NCI-H460 (cell line): ENCODE measurements at regions not wholly inside any gene's neighbourhood (a gene's known extent, or its start where the extent isn't known, plus 50 kb on each side); places are given as distances from the start of the nearest gene placed in this dataset.

Source experiments
- DNase-seq: peaks from one replicate; pipeline ENCODE4 v3.0.0-alpha.2; 2016; ENCODE audit warnings: low read depth; ENCODE audit errors: extremely low read depth

DNA sequence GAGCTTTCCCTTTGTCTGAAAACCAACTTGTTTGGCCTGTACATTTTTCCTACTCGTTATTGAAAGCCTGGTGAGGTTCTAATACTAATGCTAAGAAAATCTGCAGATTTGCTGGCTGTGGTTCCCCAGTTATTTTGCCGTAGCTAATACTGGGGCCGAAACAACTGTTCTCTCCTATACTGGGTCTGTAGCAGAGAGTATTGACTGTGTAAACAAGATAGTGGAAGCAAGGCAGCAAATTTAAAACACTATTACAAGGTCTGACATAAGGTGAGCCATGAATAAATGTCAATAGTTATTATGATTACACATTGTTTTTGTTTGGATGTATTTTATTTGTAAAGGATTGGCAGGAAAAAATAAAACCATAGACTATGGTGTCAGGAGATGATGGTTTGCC, 1244.0 kb downstream of the AACS start:
- DNase-seq, result no peak

GRCh38 chr12:126312457-126312856, 1247.2 kb downstream of the AACS start:
- no peak for DNase-seq

DNA sequence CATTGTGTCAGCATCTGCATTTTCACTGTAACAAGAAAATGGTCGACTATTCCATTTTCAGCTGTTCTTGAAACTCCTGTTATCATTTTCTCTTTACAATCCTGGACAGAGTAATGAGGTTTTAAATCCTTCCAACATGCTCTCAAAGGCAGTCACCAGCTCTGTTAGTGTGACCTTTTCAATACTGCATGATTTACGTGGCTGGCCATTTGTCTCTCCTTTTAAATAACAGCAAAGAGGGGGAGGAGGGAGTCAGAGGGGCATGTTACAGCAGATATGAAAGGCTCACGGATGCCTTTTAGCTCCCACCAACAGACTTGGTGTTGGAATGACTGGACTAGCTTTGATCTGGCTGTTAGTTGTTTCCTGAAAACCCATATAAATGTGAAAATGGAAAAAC, 1251.2 kb downstream of the AACS start:
- DNase-seq, result no peak

GRCh38 chr12:126337556-126338441, 1272.6 kb downstream of the AACS start:
- DNase-seq, result peak; percentile 79

- peak; percentile 33 for DNase-seq
Observed at GRCh38 chr12:126342866-126343265, 1277.6 kb downstream of the AACS start.

DNA sequence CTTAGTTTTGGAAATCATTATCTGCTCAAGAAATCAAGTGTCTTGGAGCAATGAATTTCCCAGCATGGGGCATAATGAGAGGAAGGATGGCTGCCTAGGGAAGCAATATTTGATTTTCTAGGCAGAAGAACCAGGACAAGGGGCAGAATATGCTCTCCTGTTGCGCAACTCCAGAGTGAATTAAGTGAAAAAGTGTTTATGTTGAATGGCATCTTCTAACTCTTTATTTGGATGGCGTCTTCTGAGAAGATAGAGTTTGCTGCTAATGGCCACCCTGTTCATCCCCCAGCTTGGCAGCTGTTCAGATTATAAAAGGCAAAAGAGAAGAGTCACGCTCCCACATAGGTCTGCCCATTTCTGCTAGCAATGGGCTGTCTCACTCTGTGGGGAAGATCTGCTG, 1278.1 kb downstream of the AACS start:
- peak; percentile 33 for DNase-seq

- DNase-seq, result no peak
Observed at GRCh38 chr12:126346087-126346486, 1280.9 kb downstream of the AACS start.

DNA sequence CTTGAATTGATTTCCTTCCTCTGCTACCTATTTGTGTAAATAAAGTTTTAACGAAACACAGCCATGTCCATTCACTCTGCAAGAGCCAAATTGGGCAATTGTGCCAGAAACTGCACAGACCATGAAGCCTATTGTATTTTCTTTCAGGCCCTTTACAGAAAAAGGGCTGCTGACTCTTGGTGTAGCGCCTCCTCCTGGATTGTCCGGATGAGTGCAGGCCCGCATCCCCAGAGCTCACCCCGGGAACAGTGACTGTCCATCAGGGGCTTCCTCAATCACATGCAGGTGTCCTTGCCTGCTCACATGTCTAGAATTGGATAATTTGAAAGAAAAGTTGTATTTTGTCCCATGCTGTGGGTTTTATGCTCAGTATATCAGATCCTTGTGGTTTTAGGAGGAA, 1282.2 kb downstream of the AACS start:
- no peak for DNase-seq

- no peak for DNase-seq
Observed at GRCh38 chr12:126349383-126349782, 1284.1 kb downstream of the AACS start.

DNA sequence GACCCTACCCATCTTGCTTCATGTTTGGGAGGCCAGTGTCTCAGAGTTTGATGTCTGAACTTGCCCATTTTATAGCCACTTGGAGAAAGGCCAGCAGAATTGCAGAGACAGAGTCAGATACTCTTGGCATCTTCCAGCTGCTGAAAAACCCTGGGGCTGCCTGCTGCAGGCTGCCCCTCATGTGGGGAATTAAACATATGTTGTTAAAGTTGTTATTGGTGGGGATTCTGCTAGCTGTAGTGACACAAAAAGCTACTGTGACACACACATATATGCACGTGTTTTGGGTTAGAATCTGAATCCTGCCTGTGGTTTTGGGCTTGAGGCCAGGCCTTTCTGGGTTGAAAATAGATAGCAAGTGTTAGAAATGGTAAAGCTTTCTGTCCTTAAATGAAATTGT, 1288.4 kb downstream of the AACS start:
- no peak for DNase-seq

DNA sequence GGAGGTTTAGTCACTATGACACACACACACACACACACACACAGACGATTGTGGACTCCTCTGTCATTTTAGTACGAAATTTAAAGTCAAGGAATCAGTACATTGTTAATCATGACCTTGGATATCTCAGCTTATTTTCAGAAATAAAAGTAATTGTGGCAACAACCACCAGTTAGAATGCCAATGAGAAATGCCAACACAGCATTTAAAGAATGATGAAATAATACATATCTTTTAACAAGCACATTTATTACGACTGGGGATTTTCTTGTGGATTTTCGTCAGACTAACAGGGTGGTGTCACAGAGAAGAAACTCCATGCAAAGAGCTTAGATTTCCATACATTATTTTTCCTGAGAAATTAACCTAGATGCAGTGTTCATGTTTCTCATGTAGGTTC, 1289.4 kb downstream of the AACS start:
- no peak for DNase-seq

DNA sequence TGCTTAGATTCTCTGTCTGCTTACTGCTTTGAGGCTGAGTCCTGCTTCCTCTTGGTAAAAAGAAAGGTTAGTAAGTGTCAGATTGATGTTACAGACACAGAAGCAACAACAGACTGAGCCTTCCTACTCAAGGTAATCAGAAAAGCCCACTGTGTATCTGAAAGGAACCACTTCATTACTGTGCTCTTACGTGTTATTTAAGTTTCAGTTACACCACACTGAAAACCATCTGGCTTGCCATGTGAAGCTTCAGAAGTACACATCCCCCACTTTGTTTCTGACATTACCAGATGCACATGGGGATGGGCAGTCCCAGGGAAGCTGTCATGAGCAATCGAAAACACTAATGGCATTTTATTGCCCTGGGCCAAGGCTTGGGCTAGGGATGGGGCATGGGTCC, 1290.1 kb downstream of the AACS start:
- no peak for DNase-seq

DNA sequence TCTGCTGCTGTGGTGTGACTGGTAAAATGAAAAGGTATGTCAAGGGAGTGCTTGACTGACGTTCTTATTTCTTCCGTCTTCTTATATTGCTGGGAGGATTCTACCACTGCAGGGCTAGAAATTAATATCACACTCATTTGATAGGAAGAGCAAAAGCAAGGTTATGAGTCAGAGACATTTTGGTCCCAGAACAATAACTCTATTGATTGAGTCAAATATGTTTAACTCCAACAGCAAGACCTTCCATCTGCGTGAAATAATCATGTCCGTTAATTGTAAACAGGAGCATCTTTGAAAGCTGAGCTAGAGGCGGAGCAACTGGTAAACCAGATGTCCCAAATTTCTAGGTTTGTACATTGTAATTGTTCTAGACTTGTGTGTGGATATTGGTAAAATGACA, 1293.6 kb downstream of the AACS start:
- DNase-seq, result peak; percentile 84

DNA sequence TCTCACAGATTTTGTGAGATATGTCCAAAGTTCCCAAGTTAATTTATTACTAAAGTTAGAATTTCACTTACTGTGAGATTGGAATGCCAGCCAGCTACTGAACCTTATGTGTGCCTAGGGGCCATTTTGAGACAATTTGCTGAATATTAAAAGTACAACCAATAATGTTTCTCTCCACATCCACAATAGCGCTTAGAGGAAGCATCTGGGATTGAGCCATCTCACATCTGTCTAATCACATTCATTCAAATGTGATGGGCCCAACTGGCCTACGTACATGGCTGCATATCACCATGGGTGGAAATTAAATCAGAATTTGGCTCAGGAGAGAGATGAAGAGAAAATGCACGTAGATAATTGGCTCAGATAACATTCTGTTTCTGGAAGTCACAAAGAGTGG, 1294.0 kb downstream of the AACS start:
- DNase-seq, result no peak

DNA sequence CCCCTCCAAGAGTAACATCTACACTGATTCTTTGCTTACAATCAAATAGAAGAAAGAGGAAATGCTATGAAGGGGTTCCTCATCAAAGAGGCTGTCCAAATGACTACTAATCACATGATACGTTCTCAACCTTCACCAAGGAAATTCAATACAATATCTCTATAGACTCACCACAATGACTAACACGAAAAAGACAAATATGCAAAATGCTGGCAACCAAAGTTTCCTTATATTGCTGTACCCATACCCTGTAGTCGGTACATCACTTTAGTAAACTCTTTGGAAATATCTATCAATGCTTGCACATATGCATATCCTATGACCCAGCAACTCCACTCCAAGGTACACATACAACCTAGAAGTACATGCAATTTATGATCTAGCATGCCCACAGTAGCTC, 1296.6 kb downstream of the AACS start:
- DNase-seq, result no peak

- DNase-seq, result no peak
Observed at GRCh38 chr12:126362493-126362892, 1297.3 kb downstream of the AACS start.

GRCh38 chr12:126362964-126363363, 1297.7 kb downstream of the AACS start:
- DNase-seq, result no peak

DNA sequence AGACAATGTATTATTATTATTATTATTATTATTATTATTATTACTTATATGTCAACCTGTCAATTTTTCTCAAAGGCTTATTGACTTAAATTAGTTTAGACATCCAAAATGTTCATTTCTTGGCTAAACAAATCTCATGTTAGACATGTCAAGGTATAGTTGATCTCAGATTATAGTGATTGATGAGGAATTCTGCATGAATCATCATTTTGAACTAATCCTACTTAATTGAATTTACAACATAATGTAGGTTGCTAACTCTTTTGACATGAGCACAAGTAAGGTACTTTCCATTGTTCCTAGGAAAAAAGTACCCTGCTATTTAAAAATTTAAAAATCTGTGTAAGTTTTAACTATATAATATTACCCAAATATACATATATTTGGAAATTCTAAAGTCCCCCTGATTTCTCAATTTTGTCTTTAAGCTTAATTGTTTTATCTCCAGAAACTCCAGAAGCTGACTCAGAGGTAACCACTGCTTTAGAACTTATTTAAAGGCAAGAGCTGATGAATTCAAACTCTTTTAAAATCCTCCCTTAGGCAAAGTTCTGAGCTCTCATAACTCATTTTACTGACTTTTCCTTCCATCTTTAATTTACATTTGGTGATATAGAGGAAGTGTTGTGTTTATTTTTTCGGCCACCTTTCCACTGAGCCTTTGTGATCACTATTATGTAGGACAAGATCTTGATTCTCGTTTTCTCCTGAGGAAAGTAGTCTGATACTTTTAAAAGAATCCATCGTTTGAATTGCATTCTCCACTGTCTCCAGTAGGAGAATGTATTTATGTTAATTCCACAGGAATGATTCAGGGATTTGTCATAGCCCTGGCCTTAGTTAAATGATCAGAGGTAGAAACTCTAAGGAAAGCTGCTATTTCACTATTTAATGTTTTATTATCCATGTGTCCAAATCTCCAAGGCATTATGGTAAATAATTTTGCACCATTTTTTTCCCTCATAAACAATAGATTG, 1304.5 kb downstream of the AACS start:
- DNase-seq, result peak; percentile 43

GRCh38 chr12:126383506-126383905, 1318.3 kb downstream of the AACS start:
- DNase-seq, result no peak

DNA sequence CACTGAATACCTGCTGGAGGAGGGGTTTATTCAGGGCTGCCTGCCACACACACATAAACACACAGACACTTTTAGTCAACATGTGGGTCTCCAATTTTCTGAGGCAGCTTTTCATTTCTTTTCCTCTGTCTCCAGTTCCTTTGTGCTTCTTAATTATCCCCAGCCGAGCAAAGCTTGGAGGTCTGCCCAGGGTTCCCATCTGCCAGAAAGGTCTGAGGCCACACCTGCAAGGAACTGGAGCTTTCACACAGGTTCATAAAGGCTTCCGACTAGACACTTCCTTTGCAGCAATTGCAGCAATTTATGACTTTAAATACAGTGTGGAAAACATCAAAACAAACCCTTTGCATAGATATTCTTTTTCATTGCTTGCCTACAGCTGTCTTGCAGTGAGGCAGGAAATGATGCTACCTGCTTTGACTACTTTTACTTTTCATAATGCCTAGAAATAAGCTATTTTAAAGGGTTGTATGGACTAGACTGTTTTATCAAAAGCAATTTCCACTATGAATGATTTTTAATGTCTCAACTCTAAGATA, 1318.9 kb downstream of the AACS start:
- no peak for DNase-seq

DNA sequence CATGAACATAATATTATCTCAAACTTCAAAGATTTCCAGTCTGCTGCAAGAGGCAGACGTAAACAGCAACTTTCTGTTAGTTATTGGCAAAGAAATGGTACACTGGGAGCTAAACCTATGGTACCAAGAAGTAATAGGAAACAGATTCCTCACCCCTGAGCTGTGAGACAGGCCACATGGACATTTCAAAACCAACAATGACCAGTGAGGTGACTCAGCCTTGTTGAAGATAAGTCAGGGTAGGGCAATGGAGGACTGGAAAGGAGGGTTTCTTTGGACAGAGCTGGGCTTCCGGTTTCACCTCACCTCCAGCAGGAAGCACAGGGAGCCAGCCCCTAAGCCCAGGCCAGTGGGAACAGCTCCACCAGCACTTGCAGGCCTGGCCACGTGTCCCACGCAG, 1320.5 kb downstream of the AACS start:
- no peak for DNase-seq
